Activated CD8-positive, alpha-beta T cell treated with anti-CD3 and anti-CD28 coated beads, Interleukin-2, amount 10 ng/mL, durations not matched to agents 7 days and 5 days (primary cell): ENCODE measurements at regions not wholly inside any gene's neighbourhood (a gene's known extent, or its start where the extent isn't known, plus 50 kb on each side); places are given as distances from the start of the nearest gene placed in this dataset.

ENCODE experiments used
- ATAC-seq: fragments of 150-1000 bp; cut with Tn5 transposase; one replicate; pipeline ENCODE4 v1.10.0; 2021; ENCODE audit warnings: moderate library complexity
- CTCF ChIA-PET: fragments of 350-600 bp; sonication (Branson Sonifier 250); formaldehyde crosslinking; loops from one replicate; lab custom pipeline; 2021; ENCODE audit warnings: antibody characterized with exemption; lab: Charles Lee
- POLR2A ChIA-PET: fragments of 350-600 bp; sonication (Branson Sonifier 250); formaldehyde crosslinking; loops from one replicate; lab custom pipeline; 2021; ENCODE audit warnings: antibody characterized with exemption; lab: Charles Lee
- DNase-seq: peaks from one replicate; pipeline ENCODE4 v3.0.0-alpha.2; 2020
- H3K27ac Mint-ChIP-seq: one replicate; pipeline ENCODE4 v1.8.0; 2021; ENCODE audit warnings: mild to moderate bottlenecking, mixed read lengths
- H3K27me3 Mint-ChIP-seq: one replicate; pipeline ENCODE4 v1.8.0; 2021; ENCODE audit warnings: low read depth, mixed read lengths
- H3K36me3 Mint-ChIP-seq: one replicate; pipeline ENCODE4 v1.8.0; 2021; ENCODE audit warnings: low read depth, mixed read lengths
- H3K4me1 Mint-ChIP-seq: one replicate; pipeline ENCODE4 v1.8.0; 2021; ENCODE audit warnings: low read depth, mixed read lengths
- H3K4me3 Mint-ChIP-seq: one replicate; pipeline ENCODE4 v1.8.0; 2021; ENCODE audit warnings: mild to moderate bottlenecking, mixed read lengths
- H3K9me3 Mint-ChIP-seq: one replicate; pipeline ENCODE4 v1.8.0; 2022; ENCODE audit warnings: mixed read lengths; ENCODE audit not compliant: insufficient read depth

DNA sequence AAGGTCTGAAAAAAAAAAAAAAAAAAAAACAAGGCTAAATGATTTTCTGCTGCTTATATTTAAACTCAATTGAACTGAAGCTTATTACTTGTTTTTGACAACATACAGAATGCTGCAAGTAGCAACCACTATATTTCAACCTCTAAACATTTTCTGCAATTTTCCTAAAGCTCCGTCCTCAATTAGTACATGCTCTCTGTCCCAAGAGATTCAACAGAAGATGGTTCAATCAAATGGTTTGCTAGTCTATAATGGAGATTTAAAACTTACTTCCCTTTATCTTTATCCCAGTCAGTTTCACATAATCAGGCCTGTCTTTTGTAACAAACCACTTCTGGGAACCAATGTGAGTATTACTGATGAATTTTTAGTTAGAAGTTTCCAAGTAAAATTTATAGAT lies 485.1 kb upstream of the CDH7 start:
- ChIA-PET POLR2A (no interaction called here), CTCF (no interaction called here)
- H3K4me1 Mint-ChIP-seq = no peaks in the 10 kb centered on the region
- DNase-seq (no peak), ATAC-seq (no peak)
- no peak overlapping the region for H3K4me3 Mint-ChIP-seq
- H3K9me3 Mint-ChIP-seq = no peaks in the 10 kb centered on the region
- no peaks in the 10 kb centered on the region for H3K27me3 Mint-ChIP-seq
- H3K36me3 Mint-ChIP-seq = no peaks in the 10 kb centered on the region
- H3K27ac Mint-ChIP-seq = no peak overlapping the region

DNA sequence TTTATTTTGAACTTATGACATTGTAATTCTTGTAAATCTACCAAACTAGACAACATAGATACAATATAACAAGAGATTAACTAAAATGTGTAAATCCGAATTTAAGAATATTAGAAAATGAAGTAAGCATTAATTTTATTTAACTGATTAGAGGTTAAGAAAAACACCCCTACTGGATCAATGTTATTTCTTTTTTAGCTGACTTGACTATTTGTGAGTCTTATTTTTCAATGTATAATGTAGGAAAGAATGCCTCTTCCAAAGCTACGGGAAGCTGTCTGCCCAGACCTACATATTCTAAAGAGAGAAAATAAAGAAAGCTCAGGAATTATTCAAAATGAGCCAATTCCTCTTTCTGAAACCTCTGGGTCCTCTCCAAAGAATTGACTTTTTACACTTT lies 490.8 kb upstream of the CDH7 start:
- no peaks in the 10 kb centered on the region for H3K4me1 Mint-ChIP-seq
- no peaks in the 10 kb centered on the region for H3K27me3 Mint-ChIP-seq
- no peaks in the 10 kb centered on the region for H3K9me3 Mint-ChIP-seq
- DNase-seq (no peak), ATAC-seq (no peak)
- ChIA-PET POLR2A (no interaction called here), CTCF (no interaction called here)
- no peaks in the 10 kb centered on the region for H3K36me3 Mint-ChIP-seq
- H3K4me3 Mint-ChIP-seq = no peak overlapping the region
- no peak overlapping the region for H3K27ac Mint-ChIP-seq

DNA sequence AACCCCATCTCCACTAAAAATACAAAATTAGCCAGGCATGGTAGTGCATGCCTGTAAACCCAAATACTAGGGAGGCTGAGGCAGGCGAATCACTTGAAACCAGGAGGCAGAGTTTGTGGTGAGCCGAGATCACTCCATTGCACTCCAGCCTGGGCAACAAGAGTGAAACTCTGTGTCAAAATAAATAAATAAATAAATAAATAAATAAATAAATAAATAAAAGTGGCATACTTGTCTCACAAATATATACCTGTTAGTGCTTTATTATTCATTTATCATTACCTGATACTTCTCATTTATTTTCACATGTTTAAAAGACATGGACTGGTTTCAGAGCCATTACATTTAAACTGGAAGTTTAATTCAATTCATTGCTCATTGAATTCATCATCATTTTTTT lies 491.4 kb upstream of the CDH7 start:
- Mint-ChIP-seq H3K9me3 (no peaks in the 10 kb centered on the region), H3K27ac (no peak overlapping the region), H3K4me3 (no peak overlapping the region), H3K36me3 (no peaks in the 10 kb centered on the region), H3K27me3 (no peaks in the 10 kb centered on the region), H3K4me1 (no peaks in the 10 kb centered on the region)
- ATAC-seq (no peak), DNase-seq (no peak)
- ChIA-PET POLR2A (no interaction called here), CTCF (no interaction called here)

DNA sequence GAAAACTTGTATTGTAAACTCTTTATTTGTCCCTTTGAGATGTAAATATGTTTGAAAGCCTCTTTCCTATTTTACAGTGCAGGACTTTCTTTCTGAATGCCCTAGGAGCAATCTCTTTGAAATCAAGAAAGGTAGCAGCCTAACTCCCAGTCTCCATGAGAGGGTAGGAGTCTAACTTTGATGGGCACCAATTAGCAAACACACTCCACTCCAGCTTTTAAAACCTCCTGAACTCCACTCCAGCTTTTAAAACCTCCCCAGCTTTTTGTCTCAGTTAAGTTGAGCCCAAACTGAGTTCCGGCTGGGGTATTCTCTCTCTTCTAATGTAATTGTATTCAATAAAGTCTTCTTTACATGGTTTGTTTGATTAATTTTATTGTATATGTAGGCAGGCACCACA lies 493.7 kb upstream of the CDH7 start:
- H3K36me3 Mint-ChIP-seq = no peaks in the 10 kb centered on the region
- ATAC-seq = no peak
- no peaks in the 10 kb centered on the region for H3K27me3 Mint-ChIP-seq
- H3K4me3 Mint-ChIP-seq = no peak overlapping the region
- H3K9me3 Mint-ChIP-seq = peaks cover 3% of the 10 kb centered on the region
- no peak overlapping the region for H3K27ac Mint-ChIP-seq
- no peaks in the 10 kb centered on the region for H3K4me1 Mint-ChIP-seq
- CTCF ChIA-PET = no interaction called here
- POLR2A ChIA-PET = no interaction called here
- no peak for DNase-seq

DNA sequence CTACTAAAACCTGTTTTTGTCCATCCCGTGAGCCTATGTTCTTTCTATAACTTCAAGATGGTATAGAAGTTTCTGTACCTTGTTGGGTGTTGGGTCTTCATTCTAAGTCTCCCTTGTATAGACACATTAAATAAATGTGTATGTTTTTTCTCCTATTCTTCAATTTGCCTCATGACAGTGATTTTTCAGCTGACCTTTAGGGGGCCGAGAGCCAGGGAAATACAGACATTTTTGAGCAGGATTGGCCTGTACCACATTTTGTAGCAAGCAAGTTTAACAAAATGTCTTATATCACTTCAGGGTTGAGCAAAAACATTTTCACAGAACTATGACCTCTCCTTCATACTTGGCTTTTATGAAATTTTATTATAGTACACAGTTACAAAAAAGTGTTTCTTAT lies 495.4 kb upstream of the CDH7 start:
- H3K4me3 Mint-ChIP-seq = no peak overlapping the region
- H3K9me3 Mint-ChIP-seq = peaks cover 3% of the 10 kb centered on the region
- H3K36me3 Mint-ChIP-seq = no peaks in the 10 kb centered on the region
- CTCF ChIA-PET = no interaction called here
- POLR2A ChIA-PET = no interaction called here
- no peak overlapping the region for H3K27ac Mint-ChIP-seq
- ATAC-seq (no peak), DNase-seq (no peak)
- no peaks in the 10 kb centered on the region for H3K27me3 Mint-ChIP-seq
- no peaks in the 10 kb centered on the region for H3K4me1 Mint-ChIP-seq

DNA sequence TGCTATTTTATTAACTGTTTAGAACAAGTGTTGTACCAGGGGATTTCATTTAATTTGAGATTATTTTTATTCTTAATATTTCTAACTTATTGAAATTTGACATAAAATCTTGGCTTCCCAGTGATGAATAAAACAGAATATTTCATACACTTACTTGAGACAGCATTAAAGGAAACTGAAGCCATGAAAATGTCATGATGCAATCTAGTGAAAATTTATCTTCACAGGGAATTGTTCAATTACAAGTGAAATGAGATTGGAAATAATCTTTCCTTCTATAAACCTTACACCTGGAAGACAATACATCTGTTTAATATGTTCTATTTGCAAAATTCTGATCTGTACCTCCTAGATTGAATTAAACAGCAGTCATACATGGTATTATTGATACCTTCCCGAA lies 511.0 kb upstream of the CDH7 start:
- DNase-seq (no peak), ATAC-seq (no peak)
- H3K4me1 Mint-ChIP-seq = no peaks in the 10 kb centered on the region
- no peaks in the 10 kb centered on the region for H3K9me3 Mint-ChIP-seq
- no peak overlapping the region for H3K4me3 Mint-ChIP-seq
- no peak overlapping the region for H3K27ac Mint-ChIP-seq
- ChIA-PET POLR2A (no interaction called here), CTCF (no interaction called here)
- H3K27me3 Mint-ChIP-seq = no peaks in the 10 kb centered on the region
- no peaks in the 10 kb centered on the region for H3K36me3 Mint-ChIP-seq

DNA sequence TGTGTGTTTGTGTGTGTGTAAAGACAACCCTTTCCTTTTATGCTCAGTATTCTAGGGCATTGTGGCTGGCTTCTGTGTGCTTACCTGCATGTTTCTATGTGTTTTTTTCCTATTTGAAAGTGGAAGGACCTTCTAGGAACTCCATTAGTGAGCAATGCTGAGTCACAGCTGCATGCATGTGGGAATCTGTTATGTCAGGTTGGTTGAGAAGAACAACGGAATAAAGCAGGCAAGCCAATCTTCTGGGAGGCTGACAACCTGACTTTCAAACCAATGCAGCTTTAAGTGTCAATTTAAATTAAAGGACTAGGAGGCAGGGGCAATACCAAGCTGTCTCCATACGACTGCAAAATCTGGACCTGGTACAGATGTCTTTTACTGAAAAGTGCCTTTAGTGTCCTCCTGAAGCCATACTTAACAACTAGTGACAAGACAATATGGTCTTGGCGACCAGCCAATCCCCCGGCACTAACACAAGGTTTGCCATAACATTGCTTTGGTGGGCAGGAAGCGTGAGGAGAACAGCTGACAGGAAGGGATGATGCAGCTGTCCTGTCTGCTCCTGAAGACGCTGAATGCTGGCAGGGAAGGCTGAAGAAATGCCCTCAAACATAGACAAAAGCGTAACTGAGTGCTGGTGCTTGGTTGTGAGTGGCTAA lies 514.7 kb upstream of the CDH7 start:
- Mint-ChIP-seq H3K27ac (no peak overlapping the region), H3K27me3 (no peaks in the 10 kb centered on the region), H3K36me3 (no peaks in the 10 kb centered on the region), H3K9me3 (no peaks in the 10 kb centered on the region), H3K4me1 (no peaks in the 10 kb centered on the region), H3K4me3 (no peak overlapping the region)
- no peak for DNase-seq
- CTCF ChIA-PET = no interaction called here
- POLR2A ChIA-PET = no interaction called here
- no peak for ATAC-seq

DNA sequence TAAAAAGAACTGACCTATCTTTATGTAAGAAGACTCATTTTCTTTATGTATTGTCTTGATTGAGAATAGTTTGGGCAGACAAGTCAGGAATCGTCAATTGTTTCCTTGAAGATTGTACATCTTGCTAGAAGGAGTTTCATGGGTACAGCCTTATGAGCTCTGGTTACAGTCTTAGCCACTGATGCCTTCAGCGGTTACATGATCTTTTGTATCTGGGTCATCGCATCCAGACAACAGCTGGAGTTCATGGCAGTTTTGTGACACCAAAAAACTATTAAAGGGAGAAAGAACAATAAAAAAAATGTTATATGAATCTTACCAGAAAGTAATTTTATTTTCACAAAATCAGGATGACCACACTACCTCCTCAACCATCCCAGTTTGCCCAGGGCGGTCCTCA lies 520.5 kb upstream of the CDH7 start:
- ATAC-seq (no peak), DNase-seq (no peak)
- H3K4me1 Mint-ChIP-seq = no peaks in the 10 kb centered on the region
- ChIA-PET CTCF (no interaction called here), POLR2A (no interaction called here)
- H3K27me3 Mint-ChIP-seq = no peaks in the 10 kb centered on the region
- H3K27ac Mint-ChIP-seq = no peak overlapping the region
- H3K36me3 Mint-ChIP-seq = no peaks in the 10 kb centered on the region
- H3K4me3 Mint-ChIP-seq = no peak overlapping the region
- H3K9me3 Mint-ChIP-seq = no peaks in the 10 kb centered on the region

DNA sequence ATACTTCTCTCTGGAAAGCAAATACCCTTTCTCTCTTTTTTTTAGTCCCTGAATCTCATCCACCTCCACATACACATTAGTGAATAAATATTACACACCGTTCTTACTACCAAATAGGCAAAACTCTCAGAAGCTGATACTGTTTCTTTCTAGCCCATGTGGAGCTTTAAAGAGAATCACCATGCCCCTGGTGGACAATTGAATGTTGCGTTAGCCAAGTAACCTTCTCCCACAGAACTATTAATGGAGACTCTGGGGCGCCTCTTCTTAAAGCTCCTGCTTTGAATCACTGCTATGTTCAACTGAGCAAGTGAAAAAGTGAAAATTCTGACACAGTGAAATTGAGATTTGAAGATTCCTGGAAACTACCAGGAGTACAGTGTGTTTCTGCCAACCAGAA lies 522.8 kb upstream of the CDH7 start:
- DNase-seq (no peak), ATAC-seq (no peak)
- CTCF ChIA-PET = no interaction called here
- H3K4me1 Mint-ChIP-seq = no peaks in the 10 kb centered on the region
- no peak overlapping the region for H3K4me3 Mint-ChIP-seq
- no peaks in the 10 kb centered on the region for H3K36me3 Mint-ChIP-seq
- H3K27ac Mint-ChIP-seq = no peak overlapping the region
- POLR2A ChIA-PET = no interaction called here
- H3K27me3 Mint-ChIP-seq = no peaks in the 10 kb centered on the region
- no peaks in the 10 kb centered on the region for H3K9me3 Mint-ChIP-seq

DNA sequence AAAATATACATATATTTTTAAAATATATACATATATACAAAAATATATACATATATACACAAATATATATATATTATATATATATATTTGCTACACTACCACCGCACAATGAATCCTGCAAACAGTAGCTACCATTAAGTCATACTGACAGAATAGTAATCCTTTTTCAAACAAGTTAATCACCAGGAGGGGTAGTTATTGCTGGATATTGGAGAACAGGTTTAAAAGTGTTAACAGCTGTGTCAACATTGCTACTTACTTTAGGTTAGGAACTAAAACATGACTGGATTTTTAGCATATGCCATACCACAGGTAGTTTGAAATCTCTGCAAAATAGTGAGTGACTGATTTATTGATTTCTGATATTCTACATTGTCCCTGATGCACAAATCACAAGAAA lies 529.1 kb upstream of the CDH7 start:
- no peak for DNase-seq

DNA sequence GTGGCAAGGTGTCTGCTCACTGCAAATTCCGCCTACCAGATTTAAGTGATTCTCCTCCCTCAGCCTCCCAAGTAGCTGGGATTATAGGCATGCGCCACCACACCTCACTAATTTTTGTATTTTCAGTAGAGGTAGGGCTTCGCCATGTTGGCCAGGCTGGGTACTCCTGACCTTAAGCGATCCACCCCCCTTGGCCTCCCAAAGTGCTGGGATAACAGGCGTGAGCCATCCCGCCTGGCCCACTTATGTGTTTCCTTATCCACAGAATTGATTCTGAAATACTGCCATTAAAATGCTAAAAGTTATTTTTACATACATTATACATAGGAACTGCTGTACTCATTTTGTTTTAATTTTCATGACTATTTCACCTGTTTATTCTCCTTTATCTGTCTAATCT lies 529.7 kb upstream of the CDH7 start:
- H3K36me3 Mint-ChIP-seq = no peaks in the 10 kb centered on the region
- no peak overlapping the region for H3K27ac Mint-ChIP-seq
- H3K4me1 Mint-ChIP-seq = no peaks in the 10 kb centered on the region
- no peaks in the 10 kb centered on the region for H3K27me3 Mint-ChIP-seq
- CTCF ChIA-PET = no interaction called here
- ATAC-seq (no peak), DNase-seq (no peak)
- POLR2A ChIA-PET = no interaction called here
- H3K9me3 Mint-ChIP-seq = peaks cover 9% of the 10 kb centered on the region
- no peak overlapping the region for H3K4me3 Mint-ChIP-seq

More for the DNA sequence above, 529.1 kb upstream of the CDH7 start:
- POLR2A ChIA-PET = no interaction called here
- no peaks in the 10 kb centered on the region for H3K4me1 Mint-ChIP-seq
- CTCF ChIA-PET = no interaction called here
- H3K27me3 Mint-ChIP-seq = no peaks in the 10 kb centered on the region
- no peak overlapping the region for H3K4me3 Mint-ChIP-seq
- H3K9me3 Mint-ChIP-seq = peaks cover 9% of the 10 kb centered on the region
- no peak for ATAC-seq
- no peaks in the 10 kb centered on the region for H3K36me3 Mint-ChIP-seq
- no peak overlapping the region for H3K27ac Mint-ChIP-seq

DNA sequence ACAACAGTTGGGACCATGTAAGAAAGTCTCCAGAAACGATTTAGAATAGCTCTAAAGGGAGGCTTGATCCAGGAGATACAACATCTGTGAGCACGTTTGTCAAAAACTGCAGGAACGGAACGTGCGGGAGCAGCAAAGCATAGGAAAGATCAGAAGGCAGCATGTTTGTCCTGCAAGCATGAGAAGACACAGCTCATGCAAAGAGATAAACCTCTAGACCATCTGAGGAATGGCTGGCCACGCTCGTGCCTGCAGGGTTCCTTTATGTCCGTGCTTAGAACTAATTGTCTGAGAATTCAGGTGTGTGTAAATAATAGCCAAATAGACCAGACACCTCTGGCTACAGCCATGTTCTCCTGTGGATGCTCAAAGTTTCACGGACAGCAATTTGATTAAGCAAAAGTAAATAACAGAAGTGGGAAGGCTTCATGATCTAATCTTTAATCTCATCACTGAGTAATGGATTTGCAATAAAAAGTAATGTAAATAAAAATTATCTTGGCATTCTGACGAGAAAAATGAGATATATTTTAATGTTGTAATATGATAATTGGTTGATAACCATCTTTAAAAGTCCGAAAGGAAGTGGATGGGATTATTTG lies 534.8 kb upstream of the CDH7 start:
- ATAC-seq (no peak), DNase-seq (no peak)
- no peaks in the 10 kb centered on the region for H3K4me1 Mint-ChIP-seq
- H3K27ac Mint-ChIP-seq = no peak overlapping the region
- ChIA-PET CTCF (no interaction called here), POLR2A (no interaction called here)
- no peak overlapping the region for H3K4me3 Mint-ChIP-seq
- no peaks in the 10 kb centered on the region for H3K36me3 Mint-ChIP-seq
- no peaks in the 10 kb centered on the region for H3K27me3 Mint-ChIP-seq
- H3K9me3 Mint-ChIP-seq = peaks cover 14% of the 10 kb centered on the region

DNA sequence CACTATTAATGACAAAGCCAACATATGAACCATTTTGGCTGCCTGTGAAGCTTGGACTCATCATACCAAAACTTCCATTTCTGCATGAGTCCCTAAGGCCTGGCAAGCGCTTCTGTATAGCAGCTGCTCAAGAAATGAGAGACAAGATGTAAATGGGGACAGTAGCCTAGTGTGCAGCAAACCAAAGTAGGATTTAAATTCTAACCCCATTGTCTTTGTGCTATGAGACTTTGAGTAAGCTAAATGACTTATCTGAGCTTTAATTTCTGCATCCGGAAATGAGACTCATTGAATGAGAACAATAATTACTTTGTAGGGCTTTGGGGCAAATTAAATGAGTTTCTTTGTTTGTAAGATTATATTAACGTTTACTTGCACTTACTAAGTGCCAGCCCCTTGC lies 536.4 kb upstream of the CDH7 start:
- ATAC-seq = no peak
- no peaks in the 10 kb centered on the region for H3K36me3 Mint-ChIP-seq

More for the DNA sequence above, 536.4 kb upstream of the CDH7 start:
- no peak overlapping the region for H3K27ac Mint-ChIP-seq
- peaks cover 14% of the 10 kb centered on the region for H3K9me3 Mint-ChIP-seq
- no peaks in the 10 kb centered on the region for H3K4me1 Mint-ChIP-seq
- no peak overlapping the region for H3K4me3 Mint-ChIP-seq
- no peak for DNase-seq
- ChIA-PET POLR2A (no interaction called here), CTCF (no interaction called here)
- H3K27me3 Mint-ChIP-seq = no peaks in the 10 kb centered on the region
